HuH-7 (cell line): ENCODE measurements at regions not wholly inside any gene's neighbourhood (a gene's known extent, or its start where the extent isn't known, plus 50 kb on each side); places are given as distances from the start of the nearest gene placed in this dataset.
"Not testable (repeated sequence)": the region's sequence is repeated elsewhere in the genome, so short reads cannot be mapped to it uniquely, and the experiment has no call there.

ENCODE experiments used
- DNase-seq: peaks from one replicate; pipeline ENCODE4 v3.0.0; 2011; ENCODE audit warnings: low spot score

- no peak for DNase-seq
Observed at GRCh38 chr2:155023674-155024073, 325.2 kb downstream of the KCNJ3 start.

- no peak for DNase-seq
Observed at GRCh38 chr2:155022531-155022930, 324.0 kb downstream of the KCNJ3 start.

GRCh38 chr2:155021618-155022017 is 323.1 kb downstream of the KCNJ3 start:
- DNase-seq, result no peak

- no peak for DNase-seq
Observed at GRCh38 chr2:155020246-155020645, 321.8 kb downstream of the KCNJ3 start.

GRCh38 chr2:155010925-155011324 is 312.4 kb downstream of the KCNJ3 start:
- no peak for DNase-seq

GRCh38 chr2:154995361-154995760 is 296.9 kb downstream of the KCNJ3 start:
- DNase-seq, result no peak

GRCh38 chr2:154992826-154993225 is 294.3 kb downstream of the KCNJ3 start:
- DNase-seq, result no peak

GRCh38 chr2:154978710-154979109 is 280.2 kb downstream of the KCNJ3 start:
- DNase-seq, result no peak

GRCh38 chr2:154978244-154978643 is 279.7 kb downstream of the KCNJ3 start:
- DNase-seq, result no peak

- no peak for DNase-seq
Observed at GRCh38 chr2:154974041-154974440, 275.5 kb downstream of the KCNJ3 start.

GRCh38 chr2:154963511-154963910 is 265.0 kb downstream of the KCNJ3 start:
- no peak for DNase-seq

- DNase-seq, result no peak
Observed at GRCh38 chr2:154961676-154962075, 263.2 kb downstream of the KCNJ3 start.

GRCh38 chr2:154960802-154961583 is 262.5 kb downstream of the KCNJ3 start:
- DNase-seq, result no peak

GRCh38 chr2:154952346-154952980 is 254.0 kb downstream of the KCNJ3 start:
- DNase-seq, result no peak

- not testable (repeated sequence) for DNase-seq
Observed at GRCh38 chr2:154947416-154947815, 248.9 kb downstream of the KCNJ3 start.

GRCh38 chr2:154945984-154946383 is 247.5 kb downstream of the KCNJ3 start:
- no peak for DNase-seq

- no peak for DNase-seq
Observed at GRCh38 chr2:154941379-154941778, 242.9 kb downstream of the KCNJ3 start.

GRCh38 chr2:154934213-154934612 is 235.7 kb downstream of the KCNJ3 start:
- no peak for DNase-seq

- no peak for DNase-seq
Observed at GRCh38 chr2:154924531-154924930, 226.0 kb downstream of the KCNJ3 start.

GRCh38 chr2:154914561-154914960 is 216.1 kb downstream of the KCNJ3 start:
- DNase-seq, result no peak

- DNase-seq, result no peak
Observed at GRCh38 chr2:154912215-154912614, 213.7 kb downstream of the KCNJ3 start.

GRCh38 chr2:154911729-154912128 is 213.2 kb downstream of the KCNJ3 start:
- DNase-seq, result no peak

- no peak for DNase-seq
Observed at GRCh38 chr2:154910701-154911100, 212.2 kb downstream of the KCNJ3 start.

- no peak for DNase-seq
Observed at GRCh38 chr2:154908327-154908726, 209.8 kb downstream of the KCNJ3 start.
